ENCODE measurements at regions not wholly inside any gene's neighbourhood (a gene's known extent, or its start where the extent isn't known, plus 50 kb on each side); places are given as distances from the start of the nearest gene placed in this dataset.

- intact Hi-C loops (cut with micrococcal nuclease) = no loop called here
- Histone ChIP-seq H3K9ac (ENCODE audit: low read length) (no peak overlapping the region), H4K20me1 (ENCODE audit: insufficient read depth) (no peaks in the 10 kb centered on the region), H3K79me2 (ENCODE audit: insufficient read depth, low read length) (no peaks in the 10 kb centered on the region), H3K9me3 (ENCODE audit: control insufficient read depth in 1 of 2, insufficient read depth in 1 of 2, low read depth in 1 of 2, low read length in 2 of 2) (peaks cover 12 to 23% of the 10 kb centered on the region in 2 experiments; a peak in 2 of 4 replicates), H3K4me1 (ENCODE audit: control insufficient read depth in 1 of 2, insufficient read depth in 2 of 2, low read length in 2 of 2) (no peaks in the 10 kb centered on the region), H3K9me2 (ENCODE audit: insufficient read depth) (no peaks in the 10 kb centered on the region), H3K4me3 (replicated peaks in 1 of 2; ENCODE audit: low read depth in 1 of 2, low read length in 2 of 2) (no peak overlapping the region), H3K27me3 (ENCODE audit: insufficient read depth, low read length) (no peaks in the 10 kb centered on the region), H3K36me3 (ENCODE audit: control insufficient read depth in 1 of 2, insufficient read depth in 2 of 2, low read length in 2 of 2) (no peaks in the 10 kb centered on the region), H3K27ac (ENCODE audit: low read depth, low read length) (no peak overlapping the region), H3K4me2 (ENCODE audit: low read length) (no peak overlapping the region), H2AFZ (ENCODE audit: low read depth, low read length, poor library complexity, severe bottlenecking) (no peak overlapping the region)
- ATAC-seq (no peak), DNase-seq (ENCODE audit: low read depth, low spot score) (no peak)
- RAD21 ChIA-PET (ENCODE audit: low non-redundant PET in 1 of 2, low total read pairs in 2 of 2, uncharacterized antibody in 2 of 2, unreplicated experiment in 2 of 2) = no interaction called here
- no TSS peak for BruUV-seq (replicated peaks)
- CTCF ChIA-PET = no interaction called here
- no peak for TF ChIP-seq MAX (IDR thresholded peaks at IDR 0.05)
- TF ChIP-seq ZNF274 (IDR thresholded peaks at IDR 0.05; ENCODE audit: low read depth, low read length) = no peak
- no peak for TF ChIP-seq SIN3A (IDR thresholded peaks at IDR 0.05; ENCODE audit: low read depth)
- no peak for TF ChIP-seq ATF3 (IDR thresholded peaks at IDR 0.05)
- no peak for TF ChIP-seq CBX3 (IDR thresholded peaks at IDR 0.05; ENCODE audit: low read depth)
- TF ChIP-seq POLR2AphosphoS5 (IDR thresholded peaks at IDR 0.05; ENCODE audit: low read depth, low read length) = no peak
- TF ChIP-seq CEBPB (IDR thresholded peaks at IDR 0.05; ENCODE audit: low read depth) = no peak
- TF ChIP-seq CTCF (IDR thresholded peaks at IDR 0.05 in 2 of 3, conservative IDR thresholded peaks at IDR 0.05 in 1 of 3; ENCODE audit: borderline replicate concordance in 1 of 3, insufficient read depth in 1 of 3, low read depth in 2 of 3, low read length in 2 of 3) = no peak
- TF ChIP-seq EZH2phosphoT487 (IDR thresholded peaks at IDR 0.05; ENCODE audit: borderline replicate concordance) = no peak
- TF ChIP-seq YY1 (IDR thresholded peaks at IDR 0.05; ENCODE audit: extremely low read depth, insufficient replicate concordance, low read depth, low read length) = no peak
- TF ChIP-seq SP1 (IDR thresholded peaks at IDR 0.05; ENCODE audit: low read depth) = no peak
- no peak for TF ChIP-seq FOSL1 (IDR thresholded peaks at IDR 0.05; ENCODE audit: low read depth)
- no peak for TF ChIP-seq SRF (IDR thresholded peaks at IDR 0.05; ENCODE audit: low read depth)
- TF ChIP-seq RAD21 (IDR thresholded peaks at IDR 0.05; ENCODE audit: low read depth) = no peak
- no peak for TF ChIP-seq POLR2A (IDR thresholded peaks at IDR 0.05; ENCODE audit: borderline replicate concordance, extremely low read depth, insufficient read depth, insufficient read length)
- POLR2A ChIA-PET = no interaction called here
Measured at GRCh38 chr10:8633909-8634308, 579.4 kb downstream of the GATA3 start.

All from HCT116 (cell line).